Right lung (tissue), 2 donors: ENCODE measurements at regions not wholly inside any gene's neighbourhood (a gene's known extent, or its start where the extent isn't known, plus 50 kb on each side); places are given as distances from the start of the nearest gene placed in this dataset.
A peak's percentile ranks its signal among the peaks of the same experiment; 100 is the strongest.

Source experiments
- DNase-seq, 2 donors: peaks; one replicate each; pipeline ENCODE4 v3.0.0-alpha.2; 2013

DNA sequence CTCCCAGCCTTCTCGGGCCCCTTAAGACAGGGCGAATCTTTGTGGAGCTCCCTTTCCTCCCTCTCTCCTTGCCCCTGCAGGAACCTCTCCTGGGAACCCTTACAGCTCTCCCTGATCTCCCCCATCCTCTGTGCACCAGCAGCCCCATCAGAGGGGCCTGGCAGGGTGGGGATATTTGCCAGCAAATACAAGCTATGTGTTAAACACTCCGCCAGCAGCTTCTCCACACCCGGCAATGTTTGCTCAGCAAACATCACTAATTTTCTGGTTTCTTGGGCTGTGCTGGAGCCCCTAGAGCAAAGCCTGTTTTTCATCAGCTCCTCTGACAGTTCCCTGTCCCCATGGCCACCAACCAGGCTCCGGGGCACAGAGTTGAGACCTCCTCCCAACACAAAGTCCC, 147.5 kb upstream of the LHX5 start:
- no peak for DNase-seq

DNA sequence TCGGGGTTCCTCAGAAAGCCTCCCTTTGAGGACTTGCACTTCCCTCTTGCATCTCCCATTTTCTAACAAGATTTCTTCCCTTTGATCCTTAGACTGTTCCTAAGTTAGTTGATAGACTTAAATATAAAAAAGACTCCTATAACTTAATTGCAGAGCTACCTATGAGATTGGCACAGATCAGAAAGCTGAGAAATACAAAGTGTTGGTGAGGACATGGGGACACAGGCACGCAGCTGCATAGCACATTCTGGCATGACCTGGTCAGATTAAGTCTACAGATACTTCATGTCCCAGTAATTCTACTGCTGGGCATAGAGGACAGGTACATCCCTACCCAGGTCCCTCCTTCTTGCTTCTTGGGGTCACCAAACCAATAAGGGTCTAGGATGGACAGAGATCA, 141.7 kb upstream of the LHX5 start:
- no peak for DNase-seq

DNA sequence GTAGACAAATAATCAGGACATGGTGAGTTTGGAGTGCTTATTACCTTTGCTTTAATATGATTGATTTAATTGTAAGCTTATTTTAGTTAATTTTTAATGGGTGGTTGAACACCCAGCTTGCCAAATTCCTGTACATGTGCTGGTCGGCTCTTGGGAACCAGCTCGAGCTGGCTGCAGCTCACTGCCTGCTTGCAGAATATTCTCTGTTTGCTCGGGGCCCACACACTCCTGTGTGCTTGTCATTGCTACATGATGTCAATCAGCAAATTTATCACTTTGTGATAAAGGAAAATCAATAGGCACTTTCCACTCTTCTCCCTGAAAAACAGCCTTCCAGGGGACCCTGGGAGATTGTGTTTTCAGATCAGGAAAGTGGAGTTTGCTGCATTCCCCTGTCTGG, 141.1 kb upstream of the LHX5 start:
- no peak for DNase-seq

DNA sequence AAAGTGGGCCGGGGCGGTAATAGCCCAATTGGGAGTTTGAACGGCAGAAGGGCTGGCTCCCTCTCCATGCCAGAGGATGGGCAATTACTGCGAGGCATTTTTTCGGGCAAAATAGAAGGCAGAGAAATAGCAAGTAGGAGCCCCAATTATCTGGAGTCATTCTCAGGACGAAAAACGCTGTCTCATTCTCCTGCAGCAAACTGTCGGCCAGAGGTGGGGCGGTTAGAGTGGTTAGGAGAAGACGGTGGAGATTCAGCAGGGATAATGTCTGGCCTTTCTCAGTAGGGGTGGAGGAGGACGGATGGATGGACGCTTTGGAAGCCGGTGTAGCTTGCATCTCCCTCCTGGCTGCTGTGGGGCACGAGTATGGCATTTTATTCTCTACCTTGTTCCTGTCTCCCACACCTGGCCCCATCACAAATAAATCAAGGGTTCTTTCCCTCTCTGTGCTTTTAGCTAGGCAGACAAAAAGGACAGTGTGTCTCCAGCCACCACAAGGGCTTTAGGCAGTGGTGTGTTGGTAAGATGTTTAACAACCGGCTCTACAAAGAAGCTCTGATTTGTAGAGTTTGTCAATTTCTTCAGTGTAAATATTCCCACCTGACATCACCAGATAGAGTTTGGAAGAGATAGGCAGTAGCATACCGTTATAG, 140.5 kb upstream of the LHX5 start:
- DNase-seq, result no peak

DNA sequence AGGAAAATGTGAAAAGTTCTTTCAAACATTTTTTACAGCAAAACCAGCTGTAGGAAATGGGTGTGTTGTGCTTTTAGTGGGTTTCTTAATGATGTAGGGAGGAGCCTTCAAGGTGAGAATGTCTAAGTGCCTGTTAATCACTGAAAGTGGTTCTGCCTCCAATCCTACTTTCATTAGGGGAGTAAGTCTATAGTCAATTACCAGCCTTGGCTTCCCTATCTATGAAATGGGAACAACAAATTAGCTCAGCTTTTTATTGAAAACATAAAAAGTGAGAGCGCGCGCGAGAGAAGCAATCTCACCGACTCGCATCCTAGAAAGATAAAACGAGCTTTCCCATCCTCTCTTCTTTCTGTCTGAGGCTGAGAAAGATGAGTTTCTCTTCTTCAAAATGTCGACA, 140.0 kb upstream of the LHX5 start:
- DNase-seq, result no peak

DNA sequence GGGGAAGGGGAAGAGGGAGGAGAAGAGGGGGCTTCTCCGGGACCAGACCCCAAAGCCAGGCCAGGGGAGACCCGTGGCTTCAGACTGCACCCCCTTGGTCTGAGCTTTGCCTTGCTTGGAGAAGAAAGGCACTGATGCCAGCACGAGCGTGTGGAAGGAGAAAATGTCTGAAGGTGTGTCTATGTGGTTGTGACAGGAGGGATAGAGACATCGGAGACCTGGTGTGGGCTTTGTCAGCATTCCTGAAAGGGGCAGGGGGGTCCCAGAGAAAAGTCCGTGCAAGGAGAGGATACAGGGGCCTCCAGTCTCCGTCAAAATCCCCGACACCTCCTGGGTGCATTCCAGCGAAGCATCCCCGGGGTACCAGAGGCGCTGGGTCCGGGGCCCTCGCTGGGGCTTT, 139.0 kb upstream of the LHX5 start:
- DNase-seq, result no peak

DNA sequence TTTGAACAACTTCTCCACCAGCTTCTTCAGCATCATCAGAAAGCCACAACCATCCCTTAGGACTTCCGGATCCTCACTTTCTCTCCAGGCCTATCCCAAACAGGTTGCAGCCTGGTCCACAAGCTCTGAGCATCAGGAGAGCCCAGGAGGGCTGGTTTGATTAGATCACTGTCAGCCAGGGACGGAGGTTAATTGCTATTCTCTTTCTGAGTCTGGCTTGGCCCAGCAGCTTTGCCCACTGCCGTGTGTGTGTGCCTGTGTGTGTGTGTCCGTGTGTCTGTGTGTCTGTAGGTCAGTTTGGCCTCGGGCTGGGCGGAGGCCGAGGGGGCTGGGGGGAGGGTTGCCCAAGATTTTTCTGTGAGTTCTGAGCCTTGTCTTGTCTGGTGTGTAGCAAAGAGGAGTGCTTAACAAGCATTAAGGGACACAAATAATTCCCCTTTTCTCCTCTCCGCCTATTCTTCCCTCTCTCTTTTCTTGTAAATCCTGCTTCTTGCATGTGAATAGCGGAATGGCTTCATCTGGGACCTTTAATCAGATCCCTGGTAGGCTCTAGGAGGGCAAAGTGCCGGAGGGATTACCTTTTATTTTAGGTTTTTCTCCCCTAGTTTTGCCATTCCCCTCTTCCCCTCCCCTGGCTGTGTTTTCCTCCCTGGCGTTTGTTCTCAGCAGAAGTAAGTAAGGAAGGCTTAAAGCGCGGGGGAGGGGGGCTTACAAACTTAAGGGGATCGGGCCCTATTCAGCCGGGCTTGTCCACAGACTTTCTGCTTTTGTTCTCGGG, 138.2 kb upstream of the LHX5 start:
- DNase-seq, result no peak

DNA sequence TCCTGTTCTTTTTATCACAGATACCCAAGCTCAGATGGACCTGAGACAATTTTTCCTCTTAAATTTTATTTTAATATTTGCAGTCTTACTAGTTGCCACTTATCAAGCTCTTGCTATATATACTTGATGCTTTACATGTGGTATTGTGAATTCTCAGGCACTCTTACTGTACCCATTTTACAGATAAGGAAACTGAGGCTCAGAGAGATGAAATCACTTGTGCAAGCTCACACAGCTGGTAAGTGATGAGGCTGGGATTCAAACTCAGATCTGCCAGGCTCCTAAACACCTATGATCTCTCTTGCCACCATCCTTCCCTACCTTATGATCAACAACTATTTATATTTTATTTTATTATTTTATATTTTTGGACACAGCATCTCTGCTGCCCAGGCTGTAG, 133.0 kb upstream of the LHX5 start:
- DNase-seq, result no peak

DNA sequence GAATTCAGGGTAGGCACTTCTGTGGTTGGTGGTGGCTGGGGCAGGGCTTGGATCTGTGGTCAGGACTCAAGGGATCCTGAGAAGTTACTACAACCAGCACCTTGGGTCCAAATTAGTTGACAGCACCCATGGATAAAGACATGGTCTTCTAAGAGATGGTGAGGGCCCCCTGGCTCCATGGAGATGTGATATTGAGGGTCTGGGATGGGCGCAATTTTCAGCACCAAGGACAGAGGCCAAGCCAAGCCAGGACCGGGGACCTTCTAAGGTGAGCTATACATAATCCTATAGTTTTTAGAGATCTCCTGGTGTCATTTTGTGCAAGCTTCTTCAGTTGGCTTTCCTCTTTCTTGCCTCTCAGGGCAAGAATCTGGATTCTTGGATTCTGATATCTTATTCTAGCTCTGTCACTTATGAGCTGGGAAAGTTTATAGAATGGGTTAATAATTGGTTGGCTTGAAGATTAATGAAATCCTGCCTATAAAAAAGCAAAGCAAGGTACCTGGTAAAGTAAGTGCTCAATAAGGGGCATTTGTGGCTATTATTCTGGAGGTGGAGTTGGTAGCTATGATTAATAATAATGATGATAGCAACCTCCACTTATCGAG, 130.1 kb upstream of the LHX5 start:
- peak in 1 of 2 donors; percentile 2 for DNase-seq

DNA sequence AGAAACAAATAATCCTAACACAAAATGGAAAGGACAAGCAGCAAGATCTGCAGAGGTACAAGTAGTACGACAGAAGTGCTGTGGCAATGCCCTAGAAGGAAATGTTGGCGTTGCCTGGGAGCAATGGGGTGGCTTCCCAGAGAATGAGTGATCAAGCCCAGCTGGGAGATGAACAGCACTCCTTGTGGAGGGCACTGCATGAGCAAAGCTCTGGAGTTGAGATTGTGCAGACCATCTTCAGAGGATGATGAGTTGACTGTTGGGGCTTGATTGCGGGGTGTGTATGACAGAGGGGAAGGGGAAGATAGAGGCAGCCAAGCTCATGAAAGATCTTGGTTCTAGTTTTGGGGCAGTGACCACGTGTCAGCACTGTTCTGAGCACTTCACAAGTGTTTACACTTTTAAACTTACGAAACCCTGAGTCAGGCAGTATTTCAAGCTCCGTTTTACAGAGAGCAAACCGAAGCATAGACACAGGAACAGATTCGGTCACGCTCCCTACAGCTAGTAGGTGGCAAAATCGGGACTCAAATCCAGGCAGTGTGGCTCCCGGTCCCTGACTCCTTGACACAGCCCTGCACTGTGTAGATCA, 127.2 kb upstream of the LHX5 start:
- DNase-seq, result no peak

DNA sequence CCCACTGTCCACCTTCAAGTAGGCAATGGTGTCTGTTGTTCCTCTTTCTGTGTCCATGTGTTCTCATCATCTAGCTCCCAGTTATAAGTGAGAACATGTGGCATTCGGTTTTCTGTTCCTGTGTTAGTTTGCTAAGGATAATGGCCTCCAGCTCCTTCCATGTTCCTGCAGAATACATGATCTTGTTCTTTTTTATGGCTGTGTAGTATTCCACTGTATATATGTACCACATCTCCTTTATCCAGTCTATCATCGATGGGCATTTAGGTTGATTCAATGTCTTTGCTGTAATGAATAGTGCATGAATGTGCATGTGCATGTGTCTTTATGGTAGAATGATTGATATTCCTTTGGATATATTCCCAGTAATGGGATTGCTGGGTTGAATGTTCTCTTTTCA, 123.3 kb upstream of the LHX5 start:
- no peak for DNase-seq

DNA sequence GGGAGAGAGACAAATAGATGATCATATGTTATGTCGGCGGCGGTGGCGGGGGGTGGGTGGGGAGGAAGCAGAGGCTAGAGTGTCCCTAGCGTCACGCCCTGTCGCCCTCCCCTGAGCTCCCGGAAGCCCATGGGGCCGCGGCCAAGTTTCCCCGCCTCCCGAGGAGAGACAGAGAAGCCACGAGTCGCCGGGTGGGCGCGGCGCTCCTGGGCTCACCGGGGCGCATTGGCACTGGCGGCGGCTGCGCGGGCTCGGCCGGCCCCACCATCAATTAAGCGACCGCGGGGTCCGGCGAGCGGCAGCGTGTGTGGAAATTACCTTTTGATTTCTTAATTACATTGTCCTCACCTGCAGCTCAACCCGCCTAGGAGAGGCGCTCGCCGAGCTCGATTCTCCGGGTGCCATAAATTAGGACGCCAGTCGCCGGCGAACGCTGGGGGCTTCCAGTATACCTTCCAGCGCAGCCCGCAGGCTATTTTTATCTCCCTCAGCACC, 119.9 kb upstream of the LHX5 start:
- DNase-seq, result no peak

DNA sequence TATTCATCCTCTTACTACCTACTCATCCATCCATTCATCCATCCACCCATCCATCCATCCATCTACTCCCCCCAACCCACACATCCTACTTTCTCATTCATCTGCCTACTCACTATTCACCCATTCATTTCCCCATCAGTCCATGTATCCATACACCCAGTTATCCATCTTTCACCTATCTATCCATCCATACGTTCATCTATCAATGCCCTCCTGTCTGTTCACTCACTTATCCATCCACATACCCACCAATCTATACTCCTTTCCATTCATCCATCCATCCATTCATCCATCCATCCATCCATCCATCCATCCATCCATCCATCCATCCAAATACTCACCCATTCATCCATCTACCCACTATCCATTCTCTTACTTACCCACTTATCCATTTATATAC, 117.8 kb upstream of the LHX5 start:
- no peak for DNase-seq

DNA sequence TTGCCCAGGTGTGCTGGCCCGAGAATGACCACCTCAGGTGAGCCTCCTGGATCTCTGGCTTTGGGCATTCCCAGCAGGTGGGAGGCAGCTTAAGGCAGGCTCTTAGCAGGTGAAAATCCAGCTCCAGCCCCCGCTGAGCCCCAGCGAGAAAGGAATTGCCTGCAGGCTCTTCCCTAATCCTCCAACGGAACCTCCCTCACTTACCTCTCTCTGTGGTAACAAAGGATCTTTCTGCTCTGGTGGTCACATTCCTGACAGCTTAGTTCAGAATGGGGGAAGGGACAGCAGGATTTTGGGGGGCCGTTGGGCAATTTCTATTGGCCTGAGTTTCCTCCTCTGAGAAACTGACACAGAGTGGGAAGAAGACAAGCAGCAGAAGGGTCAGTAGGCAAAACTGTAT, 116.0 kb upstream of the LHX5 start:
- DNase-seq, result no peak

DNA sequence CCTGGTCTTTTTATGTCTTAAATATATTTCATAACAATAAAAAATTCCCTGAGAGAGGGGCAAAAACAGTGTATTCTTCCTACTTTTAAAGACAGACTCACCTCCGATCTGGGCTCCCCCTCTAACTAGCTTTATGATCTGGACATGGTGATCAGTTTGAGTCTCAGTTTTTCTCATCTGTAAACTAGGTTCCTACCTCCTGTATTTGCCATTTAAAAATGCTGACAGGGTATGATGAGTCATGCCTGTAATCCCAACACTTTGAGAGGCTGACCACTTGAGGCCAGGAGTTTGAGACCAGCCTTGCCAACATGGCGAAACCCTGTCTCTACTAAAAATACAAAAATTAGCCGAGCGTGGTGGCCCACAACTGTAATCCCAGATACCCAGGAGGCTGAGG, 114.8 kb upstream of the LHX5 start:
- DNase-seq, result no peak

DNA sequence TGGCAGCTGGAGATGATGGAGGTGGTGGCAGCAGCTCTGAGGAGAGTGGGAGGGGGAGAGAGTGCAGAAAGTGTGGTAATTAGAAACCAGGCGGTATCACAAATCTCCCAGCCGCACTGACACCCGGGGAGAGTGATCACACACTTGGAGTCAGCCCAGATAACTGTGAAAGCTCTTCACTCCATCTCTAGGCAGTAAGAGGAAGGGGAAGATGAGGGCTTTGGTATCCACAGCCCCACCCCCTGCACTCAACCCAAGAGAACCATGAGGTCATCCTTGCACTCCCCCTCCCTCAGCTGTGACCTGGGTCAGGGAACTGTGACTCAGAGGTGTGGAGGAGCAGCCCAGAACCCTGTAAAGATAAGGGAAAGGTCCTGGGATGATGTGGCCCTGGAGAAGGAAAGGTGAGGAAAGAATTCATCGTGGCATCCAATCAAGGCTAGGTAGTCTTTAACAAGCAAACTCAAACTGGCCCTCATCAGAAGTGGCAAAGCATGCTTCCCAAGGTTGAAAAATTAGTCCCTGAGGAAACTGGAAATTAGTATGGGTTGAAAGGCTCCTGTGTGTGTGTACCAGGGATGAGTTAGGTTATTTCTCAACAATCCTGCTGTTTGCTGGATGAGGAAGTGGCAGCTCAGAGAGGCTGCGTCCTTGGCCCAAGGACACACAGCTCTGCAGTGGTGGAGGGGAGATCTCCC, 111.0 kb upstream of the LHX5 start:
- no peak for DNase-seq

DNA sequence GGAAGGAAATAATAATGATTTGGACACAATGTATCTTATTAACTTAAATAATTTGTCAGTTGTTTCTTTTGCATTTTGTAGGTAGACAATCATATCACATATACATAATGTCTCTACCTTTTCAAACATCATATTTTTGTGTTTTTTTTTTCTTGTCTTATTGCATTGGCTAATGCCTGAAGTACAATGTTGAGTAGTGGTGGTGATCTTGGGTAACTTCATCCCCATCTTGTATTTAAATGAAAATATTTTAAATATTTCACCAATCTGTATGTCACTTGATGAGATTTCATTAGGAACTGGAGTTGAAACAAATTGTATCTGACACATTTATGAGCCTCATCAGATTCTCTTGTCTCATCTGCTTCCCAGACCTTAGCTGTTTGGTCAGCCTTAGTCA, 109.7 kb upstream of the LHX5 start:
- DNase-seq, result no peak

DNA sequence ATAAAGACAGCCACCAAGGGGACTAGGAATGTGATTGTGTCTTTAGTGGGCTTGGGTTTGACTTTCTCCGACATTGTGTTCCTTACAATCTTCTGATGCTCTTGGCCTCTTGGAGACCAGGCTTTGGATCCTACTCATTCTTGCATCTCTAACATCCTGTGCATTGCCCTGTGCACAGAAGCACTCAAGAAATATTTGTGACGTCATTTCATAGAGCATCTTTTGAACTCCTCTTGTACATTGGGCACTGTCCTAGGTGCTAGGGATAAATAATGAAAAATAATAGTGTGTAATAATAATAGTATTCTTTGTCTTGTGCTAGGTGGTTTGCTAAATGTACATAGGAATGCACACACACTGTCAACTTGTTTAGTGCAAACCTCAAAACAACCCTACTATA, 108.8 kb upstream of the LHX5 start:
- no peak for DNase-seq

DNA sequence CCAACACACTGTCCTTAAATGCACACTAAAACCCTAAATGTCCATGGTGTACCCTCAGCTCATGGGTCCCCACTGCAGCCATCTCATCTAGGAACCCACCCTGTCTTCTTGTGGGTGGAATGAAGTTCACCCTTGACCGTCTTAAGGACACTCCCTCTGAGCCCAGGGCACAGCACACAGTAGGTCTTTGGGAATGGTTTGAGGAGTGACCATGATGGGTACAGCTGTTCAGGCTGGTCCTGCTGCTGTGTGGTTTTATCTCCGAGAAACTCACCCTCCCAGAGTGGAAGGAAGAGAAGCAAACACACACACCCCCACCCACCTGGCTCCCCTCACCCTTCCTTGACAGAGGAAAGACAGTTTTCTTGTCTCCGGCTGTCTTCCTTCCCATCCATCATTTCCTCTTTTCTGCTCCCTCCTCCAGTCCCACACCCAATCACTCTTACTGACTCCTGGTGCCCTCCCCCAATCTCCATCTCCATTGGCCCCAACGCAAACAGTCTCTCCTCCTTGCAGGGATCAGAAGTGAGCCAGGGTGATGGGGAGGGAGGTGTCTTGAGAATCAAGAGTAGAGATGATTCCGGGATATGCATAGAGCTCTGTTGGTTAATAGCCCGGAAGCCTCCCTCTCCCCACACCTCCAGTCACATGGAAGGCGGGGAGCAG, 105.9 kb upstream of the LHX5 start:
- DNase-seq, result no peak

DNA sequence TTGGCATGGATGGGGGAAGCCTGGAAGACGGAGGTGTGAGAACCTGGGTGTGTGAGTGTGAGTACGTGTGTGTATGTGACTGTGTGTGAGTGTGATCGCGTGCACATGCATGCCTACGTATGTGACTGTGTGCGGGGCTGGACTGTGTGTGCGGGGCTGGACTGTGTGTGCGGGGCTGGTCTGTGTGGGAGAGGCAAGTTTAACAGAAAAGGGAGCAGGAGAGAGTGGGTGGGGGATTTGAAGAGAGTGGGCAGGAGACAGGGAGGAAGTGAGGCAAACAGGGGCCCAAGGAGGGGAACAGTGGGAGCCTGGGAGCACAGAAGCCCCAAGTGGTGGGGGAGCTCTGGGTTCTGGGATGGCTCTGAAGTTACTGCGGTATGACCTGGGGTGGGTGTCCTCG, 103.7 kb upstream of the LHX5 start:
- DNase-seq, result no peak

DNA sequence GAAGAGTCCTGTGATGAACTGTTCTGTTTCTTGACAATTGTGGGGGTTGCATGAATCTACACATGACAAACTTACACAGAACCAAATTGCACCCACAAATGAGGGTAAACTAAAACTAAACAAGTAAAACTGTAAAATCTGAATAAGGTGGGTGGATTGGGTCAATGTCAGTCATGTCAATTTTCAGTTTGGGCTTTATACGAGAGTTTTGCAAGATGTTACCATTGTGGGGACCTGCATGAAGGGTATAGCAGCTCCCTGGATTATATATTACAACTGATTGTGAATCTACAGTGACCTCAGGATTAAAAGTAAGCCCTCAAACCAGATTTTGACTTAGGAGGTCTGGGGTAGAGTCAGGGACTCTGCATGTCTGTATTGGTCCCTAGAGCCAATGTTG, 101.5 kb upstream of the LHX5 start:
- DNase-seq, result no peak

DNA sequence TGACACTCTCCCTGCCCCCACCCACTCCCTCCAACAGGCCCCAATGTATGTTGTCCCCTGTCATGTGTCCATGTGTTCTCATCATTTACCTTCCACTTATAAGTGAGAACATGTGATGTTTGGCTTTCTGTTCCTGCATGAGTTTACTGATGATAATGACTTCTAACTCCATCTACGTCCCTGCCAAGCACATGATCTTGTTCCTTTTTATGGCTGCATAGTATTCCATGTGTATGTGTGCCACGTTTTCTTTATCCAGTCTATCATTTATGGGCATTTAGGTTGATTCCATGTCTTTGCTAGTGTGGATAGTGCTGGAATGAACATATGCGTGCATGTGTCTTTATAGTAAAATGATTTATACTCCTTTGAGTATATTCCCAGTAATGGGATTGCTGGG, 100.0 kb upstream of the LHX5 start:
- no peak for DNase-seq
